Motor neuron (in vitro differentiated cells): ENCODE measurements at regions not wholly inside any gene's neighbourhood (a gene's known extent, or its start where the extent isn't known, plus 50 kb on each side); places are given as distances from the start of the nearest gene placed in this dataset.

Source experiments
- ATAC-seq, 8 experiments: fragments of 200-7000 bp; cut with Tn5 transposase; replicated peaks in 6 of 8; 2 replicates each; pipeline ENCODE4 v1.8.0; 2021; ENCODE audit warnings: mild to moderate bottlenecking in 8 of 8, moderate library complexity in 8 of 8
- H3K27ac ChIP-seq, 2 donors: fragments of 250-450 bp; sonication (Bioruptor Pico); 2 replicates each; pipeline ENCODE4 v1.9.0; 2021; ENCODE audit warnings: antibody characterized with exemption in 2 of 2, mild to moderate bottlenecking in 2 of 2, moderate library complexity in 1 of 2
- H3K4me1 ChIP-seq, 2 donors: fragments of 250-450 bp; sonication (Bioruptor Pico); replicated peaks in 1 of 2; 2 replicates each; pipeline ENCODE4 v1.6.1; 2021; ENCODE audit warnings: antibody characterized with exemption in 2 of 2, mild to moderate bottlenecking in 2 of 2, moderate library complexity in 1 of 2
- H3K4me3 ChIP-seq, 5 donors: fragments of 250-450 bp; sonication (Bioruptor Pico); 2 replicates each; pipeline ENCODE4 v1.9.0; 2021; ENCODE audit warnings: antibody characterized with exemption in 5 of 5, mild to moderate bottlenecking in 5 of 5, moderate library complexity in 4 of 5
- WGBS, 10 experiments: fragments of 450-650 bp; shearing (Covaris generic); methylation state at CpG; one replicate each; pipeline ENCODE4 v1.0.0; 2022; 5-methylcytosine and 5-hydroxymethylcytosine counted together
- in situ Hi-C, 9 experiments: fragments of 400-800 bp; cut with MboI; loops; one replicate each; pipeline ENCODE4 v1.15.0; 2021; ENCODE audit warnings: low sequenced_read_pairs in 9 of 9, low pct_unique_long_range_greater_than_20kb in 2 of 9; ENCODE audit not compliant: unreplicated experiment in 9 of 9

DNA sequence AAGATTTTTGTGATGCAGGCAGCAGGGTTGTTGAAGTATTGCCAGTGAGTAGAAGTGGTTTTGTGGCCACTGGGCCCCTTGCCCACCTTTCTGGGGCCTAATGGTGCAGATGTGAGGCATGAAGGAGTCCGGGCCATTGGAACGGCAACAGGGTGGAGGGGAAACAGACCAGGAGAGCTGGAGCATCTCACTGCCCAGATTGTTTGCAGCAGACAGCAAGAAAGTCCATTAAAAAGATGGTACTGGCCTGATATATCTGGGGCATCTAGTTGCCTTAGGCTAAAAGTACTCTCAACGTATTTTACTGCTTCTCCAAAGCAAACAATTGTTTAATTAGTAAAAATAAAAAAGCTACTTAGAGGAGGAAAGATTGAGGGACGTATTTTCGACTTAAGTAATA, 298.4 kb downstream of the SATB1 start:
- in situ Hi-C loops, result no loop called here
- Histone ChIP-seq H3K4me1 (peaks cover 4 to 8% of the 10 kb centered on the region in 2 donors), H3K4me3 (no peak overlapping the region), H3K27ac (no peak overlapping the region)
- WGBS, 10 experiments, result 73 to 100% (median 92%) methylated on average over 2 to 5 of the region's 5 CpGs; no CpG with 5 or more reads in 1 of the 10 experiments
- no peak for ATAC-seq

DNA sequence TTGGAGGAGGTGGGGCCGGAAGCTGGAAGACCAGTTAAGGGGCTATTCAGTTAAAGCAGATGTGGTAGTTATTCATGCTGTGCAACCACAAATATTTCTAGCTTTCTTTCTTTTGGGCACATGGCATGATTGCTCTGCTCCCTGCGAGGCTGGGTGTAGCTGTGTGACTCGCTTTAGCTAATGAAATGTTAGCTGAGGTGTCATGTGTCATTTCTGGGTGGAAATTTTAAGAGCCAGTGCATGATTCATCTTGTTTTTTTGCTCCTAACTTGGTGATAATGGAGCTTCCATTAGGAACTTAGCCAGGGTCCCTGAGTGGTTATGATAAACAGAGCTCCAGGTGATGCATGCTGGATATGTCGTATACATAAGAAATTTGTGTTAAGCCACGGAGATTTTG, 300.6 kb downstream of the SATB1 start:
- WGBS, 10 experiments, result 0 to 100% (median 91%) methylated on average over 2 to 5 of the region's 5 CpGs; no CpG with 5 or more reads in 1 of the 10 experiments
- ATAC-seq, result peak in 4 of 8 experiments; percentile 14 to 88 (median 76)
- in situ Hi-C loops, result no loop called here
- Histone ChIP-seq H3K4me3 (no peak overlapping the region), H3K27ac (no peak overlapping the region), H3K4me1 (peaks cover 4 to 8% of the 10 kb centered on the region in 2 donors)

DNA sequence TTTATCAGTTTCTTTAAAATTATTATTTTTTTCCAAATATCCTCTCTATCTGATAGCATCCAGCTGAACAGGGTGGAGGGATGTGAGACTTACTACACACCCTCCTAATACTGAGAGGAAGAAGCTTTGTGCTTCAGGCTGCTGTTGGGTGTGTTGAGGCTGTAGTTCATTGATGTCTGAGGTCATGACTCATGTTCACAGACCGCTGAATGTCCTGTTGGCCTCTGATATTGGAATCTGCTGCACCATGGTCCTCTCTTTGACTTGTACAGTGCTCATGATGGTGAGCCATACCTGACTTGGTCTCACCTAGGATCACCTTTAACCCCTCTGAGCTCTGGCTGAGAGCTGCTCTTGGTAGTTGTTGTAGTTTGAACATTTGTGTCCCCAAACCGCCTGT, 302.9 kb downstream of the SATB1 start:
- peak in 2 of 8 experiments; percentile 41 to 59 for ATAC-seq
- Histone ChIP-seq H3K27ac (no peak overlapping the region), H3K4me3 (no peak overlapping the region), H3K4me1 (no peaks in the 10 kb centered on the region)
- 11 to 100% (median 78%) methylated on average over 1 to 2 of the region's 2 CpGs; no CpG with 5 or more reads in 4 of the 10 experiments for WGBS, 10 experiments
- in situ Hi-C loops, result no loop called here

- in situ Hi-C loops, result no loop called here
- Histone ChIP-seq H3K27ac (no peak overlapping the region), H3K4me1 (no peaks in the 10 kb centered on the region), H3K4me3 (no peak overlapping the region)
- ATAC-seq, result no peak
- WGBS, 10 experiments, result 79 to 100% (median 97%) methylated on average over 1 to 2 of the region's 2 CpGs; no CpG with 5 or more reads in 1 of the 10 experiments
Observed at GRCh38 chr3:18121020-18121419, 304.1 kb downstream of the SATB1 start.

- H3K27ac ChIP-seq, result no peak overlapping the region
- H3K4me1 ChIP-seq, result no peaks in the 10 kb centered on the region
- ATAC-seq, result no peak
- in situ Hi-C loops, result no loop called here
- H3K4me3 ChIP-seq, result no peak overlapping the region
- 54 to 100% (median 90%) methylated on average over 2 to 5 of the region's 5 CpGs; no CpG with 5 or more reads in 1 of the 10 experiments for WGBS, 10 experiments
Observed at GRCh38 chr3:18119866-18120265, 305.3 kb downstream of the SATB1 start.

- WGBS, 10 experiments, result 75 to 100% (median 93%) methylated on average over 1 to 3 of the region's 4 CpGs; no CpG with 5 or more reads in 2 of the 10 experiments
- peak in 1 of 8 experiments; percentile 74 for ATAC-seq
- Histone ChIP-seq H3K4me1 (peaks cover 6 to 20% of the 10 kb centered on the region in 2 donors), H3K27ac (no peak overlapping the region), H3K4me3 (no peak overlapping the region)
- in situ Hi-C loops, result no loop called here
Observed at GRCh38 chr3:18114894-18115293, 310.2 kb downstream of the SATB1 start.

DNA sequence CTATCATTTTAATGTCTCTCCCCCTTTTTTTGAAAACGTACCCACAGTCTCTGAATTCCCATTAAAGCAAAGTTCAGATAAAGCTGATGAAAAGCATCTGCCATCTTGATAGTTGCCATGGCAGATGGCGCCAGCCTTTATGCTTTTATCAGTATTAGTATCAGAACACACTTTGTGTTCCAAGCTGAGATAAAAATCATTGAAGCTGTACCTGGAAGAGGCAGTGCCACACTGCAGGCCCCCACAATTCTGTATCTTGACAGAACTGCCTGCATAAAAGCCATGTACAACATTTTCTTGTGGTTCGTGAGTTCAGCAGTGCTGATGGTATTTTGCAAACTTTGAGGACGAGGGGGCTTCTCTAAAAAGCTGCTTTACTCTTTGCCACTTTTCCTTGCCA, 311.7 kb downstream of the SATB1 start:
- Histone ChIP-seq H3K27ac (no peak overlapping the region), H3K4me1 (peaks cover 6 to 20% of the 10 kb centered on the region in 2 donors), H3K4me3 (no peak overlapping the region)
- ATAC-seq, result no peak
- 0 to 100% (median 83%) methylated on average over 1 to 4 of the region's 4 CpGs; no CpG with 5 or more reads in 1 of the 10 experiments for WGBS, 10 experiments
- in situ Hi-C loops, result no loop called here

DNA sequence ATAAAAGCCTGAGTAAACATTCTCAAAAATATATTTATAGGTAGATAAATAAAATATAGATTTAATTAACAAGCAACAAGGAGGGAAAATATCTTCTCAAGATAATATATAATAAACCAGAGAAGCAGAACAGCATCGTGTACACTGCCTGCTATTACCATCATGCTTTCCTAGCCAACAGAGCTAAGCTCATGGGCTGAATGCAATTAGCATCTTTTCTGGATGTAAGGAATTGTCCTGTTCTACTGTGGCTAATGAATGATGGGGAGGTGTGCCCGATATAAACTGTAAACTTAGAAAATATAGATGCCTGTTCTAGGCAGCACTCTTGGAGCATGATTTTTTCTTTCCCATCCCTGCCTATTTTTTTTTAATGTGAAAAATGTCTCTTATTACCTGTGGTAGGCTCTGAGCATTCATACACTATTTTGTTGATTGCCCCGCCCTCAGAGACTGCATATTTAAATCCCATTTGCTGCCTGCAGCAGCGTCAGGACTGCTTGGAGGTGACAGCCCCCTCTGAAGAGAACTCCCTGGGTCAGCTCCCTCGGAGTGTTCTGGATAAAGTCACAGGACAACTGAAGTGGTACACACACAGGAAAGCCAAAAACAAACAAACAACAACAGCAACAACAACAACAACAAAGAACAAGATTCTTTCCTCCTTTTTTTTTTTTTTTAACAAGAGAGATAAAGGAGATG, 312.3 kb downstream of the SATB1 start:
- no peak overlapping the region for H3K27ac ChIP-seq

GRCh38 chr3:18111796-18112232, 313.3 kb downstream of the SATB1 start:
- H3K27ac ChIP-seq, result no peak overlapping the region
- in situ Hi-C loops, result no loop called here
- H3K4me1 ChIP-seq, result peaks cover 6 to 20% of the 10 kb centered on the region in 2 donors
- no peak overlapping the region for H3K4me3 ChIP-seq
- 0 to 86% (median 44%) methylated on average over 1 to 6 of the region's 6 CpGs; no CpG with 5 or more reads in 1 of the 10 experiments for WGBS, 10 experiments
- ATAC-seq, result peak; percentile 49 to 97 (median 68)

More for the DNA sequence above, 312.3 kb downstream of the SATB1 start:
- Histone ChIP-seq H3K4me1 (peaks cover 6 to 20% of the 10 kb centered on the region in 2 donors), H3K4me3 (no peak overlapping the region)
- peak in 5 of 8 experiments; percentile 46 to 75 (median 63) for ATAC-seq
- in situ Hi-C loops, result no loop called here
- 12 to 73% (median 55%) methylated on average over 2 to 5 of the region's 5 CpGs; no CpG with 5 or more reads in 1 of the 10 experiments for WGBS, 10 experiments

- in situ Hi-C loops, result no loop called here
- WGBS, 10 experiments, result 48 to 100% (median 81%) methylated on average over 1 to 3 of the region's 3 CpGs
- Histone ChIP-seq H3K4me3 (no peak overlapping the region), H3K4me1 (peaks cover 6 to 7% of the 10 kb centered on the region in 2 donors), H3K27ac (no peak overlapping the region)
- ATAC-seq, result peak in 1 of 8 experiments; percentile 9
Observed at GRCh38 chr3:18103591-18103990, 321.5 kb downstream of the SATB1 start.

GRCh38 chr3:18100121-18100520, 325.0 kb downstream of the SATB1 start:
- in situ Hi-C loops, result no loop called here
- Histone ChIP-seq H3K4me3 (no peak overlapping the region), H3K27ac (no peak overlapping the region), H3K4me1 (peaks cover 7% of the 10 kb centered on the region in 2 donors)
- peak in 1 of 8 experiments; percentile 30 for ATAC-seq

- WGBS, 10 experiments, result 20 to 100% (median 83%) methylated on average over 1 to 5 of the region's 5 CpGs; no CpG with 5 or more reads in 1 of the 10 experiments
- no peak overlapping the region for H3K27ac ChIP-seq
- peak in 2 of 8 experiments; percentile 36 to 37 for ATAC-seq
- in situ Hi-C loops, result no loop called here
- H3K4me1 ChIP-seq, result peaks cover 7% of the 10 kb centered on the region in 2 donors
- no peak overlapping the region for H3K4me3 ChIP-seq
Observed at GRCh38 chr3:18099611-18100010, 325.5 kb downstream of the SATB1 start.

- ATAC-seq, result peak in 3 of 8 experiments; percentile 74 to 94 (median 92)
- 3 to 100% (median 94%) methylated on average over 1 to 6 of the region's 6 CpGs for WGBS, 10 experiments
- in situ Hi-C loops, result no loop called here
- no peak overlapping the region for H3K4me3 ChIP-seq
- H3K27ac ChIP-seq, result no peak overlapping the region
- H3K4me1 ChIP-seq, result peaks cover 6 to 7% of the 10 kb centered on the region in 2 donors
Observed at GRCh38 chr3:18098960-18099587, 326.1 kb downstream of the SATB1 start.
